ENCODE measurements at regions not wholly inside any gene's neighbourhood (a gene's known extent, or its start where the extent isn't known, plus 50 kb on each side); places are given as distances from the start of the nearest gene placed in this dataset.

DNA sequence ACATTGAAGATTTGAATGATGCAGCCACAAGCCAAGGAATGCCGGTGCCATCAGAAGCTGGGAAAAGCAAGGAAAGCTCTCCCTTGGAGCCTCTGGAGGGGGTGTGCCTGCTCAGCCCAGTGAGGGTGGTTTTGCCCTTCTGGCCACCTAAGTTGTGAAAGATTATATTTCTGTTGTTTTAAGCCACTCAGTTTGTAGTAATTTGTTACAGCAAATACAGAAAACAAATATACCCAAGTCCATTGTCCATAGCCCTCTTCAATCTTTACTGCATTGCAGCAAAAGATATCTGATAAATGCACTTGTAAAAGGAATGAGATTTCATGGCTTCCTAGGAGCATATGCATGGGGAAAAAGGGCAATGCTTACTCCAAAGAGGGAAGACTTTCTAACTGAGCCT lies 447.9 kb downstream of the HAPSTR1 start:
- peaks cover 15% of the 10 kb centered on the region for H3K9me3 Mint-ChIP-seq
- no peaks in the 10 kb centered on the region for H3K36me3 Mint-ChIP-seq (ENCODE audit: low read depth)
- DNase-seq (ENCODE audit: low spot score), result no peak
- intact Hi-C loops (cut with micrococcal nuclease), result no loop called here
- H3K27ac Mint-ChIP-seq, result no peak overlapping the region
- no peak overlapping the region for H3K4me3 Mint-ChIP-seq
- H3K4me1 Mint-ChIP-seq (ENCODE audit: low read depth), result no peaks in the 10 kb centered on the region
- no peaks in the 10 kb centered on the region for H3K27me3 Mint-ChIP-seq (ENCODE audit: insufficient read depth)

DNA sequence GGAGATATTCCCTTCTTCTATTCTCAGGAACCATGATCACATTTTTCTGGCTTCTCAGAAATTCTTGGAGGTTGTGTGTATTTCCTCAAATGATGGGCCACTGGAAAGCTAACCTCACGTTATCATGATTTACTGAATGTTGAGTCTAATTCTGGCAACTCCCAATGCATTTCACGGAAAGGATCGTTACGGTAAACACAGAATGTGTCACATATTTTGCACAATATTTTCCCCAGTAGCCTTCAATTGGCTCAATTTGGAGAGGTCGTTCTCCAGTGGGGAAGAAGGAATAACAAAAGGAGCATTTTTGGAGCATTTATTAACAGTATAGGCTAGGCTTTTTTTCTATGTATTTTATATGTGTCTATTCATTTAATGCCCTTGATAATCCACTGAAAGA lies 450.3 kb downstream of the HAPSTR1 start:
- Mint-ChIP-seq H3K4me1 (ENCODE audit: low read depth) (no peaks in the 10 kb centered on the region), H3K27me3 (ENCODE audit: insufficient read depth) (no peaks in the 10 kb centered on the region), H3K9me3 (peaks cover 15% of the 10 kb centered on the region), H3K36me3 (ENCODE audit: low read depth) (no peaks in the 10 kb centered on the region), H3K4me3 (no peak overlapping the region), H3K27ac (no peak overlapping the region)
- DNase-seq (ENCODE audit: low spot score), result no peak
- intact Hi-C loops (cut with micrococcal nuclease), result no loop called here

DNA sequence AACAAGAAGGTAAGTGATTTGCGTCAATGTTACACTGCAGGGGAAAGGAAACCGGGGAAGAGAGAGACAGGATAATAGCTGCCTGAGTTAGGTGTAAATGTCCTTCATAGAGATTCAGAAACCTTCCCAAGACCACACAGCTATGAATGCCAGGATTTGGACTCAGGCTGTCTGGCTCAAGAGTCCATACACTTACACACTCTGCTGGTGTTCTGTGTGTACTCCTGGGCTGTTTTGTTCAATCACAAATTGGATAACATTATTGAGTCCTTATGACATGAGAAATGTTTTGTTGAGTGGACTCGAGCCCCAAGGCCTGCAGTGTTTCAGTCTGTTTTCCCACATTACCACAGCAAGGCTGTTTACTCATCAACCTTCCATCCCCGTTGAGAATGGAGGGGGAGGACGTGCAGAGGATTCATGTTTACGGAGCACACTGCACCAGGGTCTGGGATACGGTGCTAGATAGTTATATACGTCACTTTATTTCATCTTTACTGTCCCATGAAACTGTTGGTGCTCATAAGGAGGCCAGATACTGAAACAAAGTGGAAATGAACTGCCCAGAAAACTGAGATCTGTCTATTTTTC lies 450.8 kb downstream of the HAPSTR1 start:
- H3K4me3 Mint-ChIP-seq, result no peak overlapping the region
- H3K27me3 Mint-ChIP-seq (ENCODE audit: insufficient read depth), result no peaks in the 10 kb centered on the region
- no peak for DNase-seq (ENCODE audit: low spot score)
- no peaks in the 10 kb centered on the region for H3K36me3 Mint-ChIP-seq (ENCODE audit: low read depth)
- H3K27ac Mint-ChIP-seq, result no peak overlapping the region
- intact Hi-C loops (cut with micrococcal nuclease), result no loop called here
- H3K4me1 Mint-ChIP-seq (ENCODE audit: low read depth), result no peaks in the 10 kb centered on the region
- H3K9me3 Mint-ChIP-seq, result peaks cover 12% of the 10 kb centered on the region

DNA sequence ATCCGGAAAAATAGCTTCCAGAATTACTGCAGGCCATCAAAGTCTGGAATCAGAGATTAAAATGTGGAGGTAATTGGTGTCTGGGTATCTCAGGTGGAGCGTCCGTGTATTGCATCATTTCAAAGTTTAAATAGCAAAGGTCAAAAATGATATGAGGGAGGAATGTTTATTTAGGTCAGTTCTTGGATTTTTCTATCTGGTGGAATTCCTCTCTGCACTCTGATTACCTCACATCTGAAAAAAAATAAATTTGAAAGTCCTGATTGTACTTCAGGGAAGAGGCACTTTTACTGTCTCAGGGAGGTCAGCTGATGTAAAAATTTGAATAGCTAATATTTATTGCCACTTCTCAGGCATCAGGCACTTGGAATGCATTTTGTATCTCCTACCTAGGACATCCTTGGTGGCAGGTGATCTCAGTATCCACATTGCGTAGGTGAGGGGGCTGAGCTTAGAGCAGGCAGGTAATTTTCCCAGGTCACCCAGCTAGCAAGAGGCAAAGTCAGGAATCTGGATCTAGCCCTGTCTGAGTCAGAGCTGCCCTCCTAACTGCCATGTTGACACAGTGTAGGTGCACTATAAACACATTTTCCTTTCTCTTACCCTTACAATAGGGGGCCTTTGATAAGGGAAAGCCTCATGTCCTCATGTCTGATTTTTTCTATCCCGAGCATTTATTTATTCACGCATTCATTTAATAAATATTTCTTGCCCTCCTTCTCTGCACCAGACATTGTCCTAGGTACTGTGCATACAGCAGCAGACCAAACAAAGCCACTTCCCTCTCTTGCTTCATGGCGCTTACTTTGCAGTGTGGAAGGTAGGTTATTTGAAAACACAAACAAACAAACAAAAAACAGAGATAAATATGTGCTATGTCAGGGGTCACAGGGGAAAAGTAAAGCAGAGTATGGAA lies 454.3 kb downstream of the HAPSTR1 start:
- intact Hi-C loops (cut with micrococcal nuclease), result no loop called here
- Mint-ChIP-seq H3K4me3 (no peak overlapping the region), H3K27ac (no peak overlapping the region), H3K27me3 (ENCODE audit: insufficient read depth) (no peaks in the 10 kb centered on the region), H3K9me3 (peaks cover 15% of the 10 kb centered on the region), H3K36me3 (ENCODE audit: low read depth) (no peaks in the 10 kb centered on the region), H3K4me1 (ENCODE audit: low read depth) (no peaks in the 10 kb centered on the region)
- no peak for DNase-seq (ENCODE audit: low spot score)

DNA sequence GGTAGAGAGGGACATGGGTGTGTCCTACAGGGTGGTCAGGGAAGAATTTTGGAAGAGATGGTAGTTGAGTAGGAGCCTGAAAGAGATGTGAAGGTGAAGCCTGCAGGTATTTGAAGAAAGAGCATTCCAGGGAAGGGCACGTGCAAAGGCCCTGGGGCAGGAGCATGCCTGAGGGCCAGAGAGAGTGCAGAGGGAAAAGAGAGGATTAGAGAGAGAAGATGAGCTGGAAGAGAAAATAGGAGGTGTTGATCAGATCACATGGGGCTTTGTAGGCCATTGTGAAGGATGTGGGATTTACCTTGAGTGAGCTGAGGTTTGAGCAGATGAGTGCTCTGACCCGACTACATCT lies 455.0 kb downstream of the HAPSTR1 start:
- Mint-ChIP-seq H3K9me3 (peaks cover 15% of the 10 kb centered on the region), H3K27ac (no peak overlapping the region), H3K27me3 (ENCODE audit: insufficient read depth) (no peaks in the 10 kb centered on the region), H3K4me1 (ENCODE audit: low read depth) (no peaks in the 10 kb centered on the region), H3K36me3 (ENCODE audit: low read depth) (no peaks in the 10 kb centered on the region), H3K4me3 (no peak overlapping the region)
- intact Hi-C loops (cut with micrococcal nuclease), result no loop called here
- DNase-seq (ENCODE audit: low spot score), result no peak

DNA sequence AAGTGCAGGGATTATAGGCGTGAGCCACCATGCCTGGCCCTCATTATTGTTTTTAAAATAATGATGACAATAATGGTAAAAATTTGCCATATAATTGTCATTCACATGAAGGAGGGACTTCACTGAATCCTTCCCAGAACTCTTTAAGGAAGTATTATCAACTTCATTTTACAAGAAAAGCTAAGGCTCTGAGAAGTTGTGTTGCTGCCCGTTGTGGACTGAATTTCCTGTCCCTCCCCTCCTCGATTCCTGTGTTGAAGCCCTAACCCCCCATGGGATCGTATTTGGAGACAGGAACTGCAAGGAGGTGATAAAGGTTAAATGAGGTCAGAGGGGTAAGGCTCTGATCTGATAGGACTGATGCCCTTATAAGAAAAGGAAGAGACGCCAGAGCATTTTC lies 458.0 kb downstream of the HAPSTR1 start:
- H3K27me3 Mint-ChIP-seq (ENCODE audit: insufficient read depth), result no peaks in the 10 kb centered on the region
- no peaks in the 10 kb centered on the region for H3K4me1 Mint-ChIP-seq (ENCODE audit: low read depth)
- intact Hi-C loops (cut with micrococcal nuclease), result no loop called here
- H3K4me3 Mint-ChIP-seq, result no peak overlapping the region
- no peaks in the 10 kb centered on the region for H3K36me3 Mint-ChIP-seq (ENCODE audit: low read depth)
- peaks cover 15% of the 10 kb centered on the region for H3K9me3 Mint-ChIP-seq
- H3K27ac Mint-ChIP-seq, result no peak overlapping the region
- no peak for DNase-seq (ENCODE audit: low spot score)

DNA sequence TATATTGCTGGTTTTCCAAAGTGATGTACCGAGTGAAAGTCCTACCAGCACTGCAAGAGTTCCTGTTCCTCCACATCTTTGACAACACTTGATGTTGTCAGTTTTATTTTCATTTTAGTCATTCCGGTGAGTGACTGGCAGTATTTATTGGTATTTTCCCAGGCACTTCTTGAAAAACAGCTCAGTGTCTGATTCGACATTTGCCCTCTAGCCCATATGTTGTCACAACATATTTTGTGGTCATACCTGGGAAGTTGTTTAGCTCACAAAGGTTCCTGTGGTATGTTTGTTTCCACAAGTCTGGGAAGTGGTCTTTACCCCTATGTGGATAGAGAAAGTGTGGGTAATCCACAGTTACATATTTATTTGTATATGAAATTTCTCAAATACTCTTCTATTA lies 463.6 kb downstream of the HAPSTR1 start:
- Mint-ChIP-seq H3K27ac (no peak overlapping the region), H3K4me3 (no peak overlapping the region), H3K36me3 (ENCODE audit: low read depth) (no peaks in the 10 kb centered on the region), H3K4me1 (ENCODE audit: low read depth) (no peaks in the 10 kb centered on the region), H3K9me3 (peaks cover 16% of the 10 kb centered on the region), H3K27me3 (ENCODE audit: insufficient read depth) (no peaks in the 10 kb centered on the region)
- intact Hi-C loops (cut with micrococcal nuclease), result no loop called here
- DNase-seq (ENCODE audit: low spot score), result no peak

DNA sequence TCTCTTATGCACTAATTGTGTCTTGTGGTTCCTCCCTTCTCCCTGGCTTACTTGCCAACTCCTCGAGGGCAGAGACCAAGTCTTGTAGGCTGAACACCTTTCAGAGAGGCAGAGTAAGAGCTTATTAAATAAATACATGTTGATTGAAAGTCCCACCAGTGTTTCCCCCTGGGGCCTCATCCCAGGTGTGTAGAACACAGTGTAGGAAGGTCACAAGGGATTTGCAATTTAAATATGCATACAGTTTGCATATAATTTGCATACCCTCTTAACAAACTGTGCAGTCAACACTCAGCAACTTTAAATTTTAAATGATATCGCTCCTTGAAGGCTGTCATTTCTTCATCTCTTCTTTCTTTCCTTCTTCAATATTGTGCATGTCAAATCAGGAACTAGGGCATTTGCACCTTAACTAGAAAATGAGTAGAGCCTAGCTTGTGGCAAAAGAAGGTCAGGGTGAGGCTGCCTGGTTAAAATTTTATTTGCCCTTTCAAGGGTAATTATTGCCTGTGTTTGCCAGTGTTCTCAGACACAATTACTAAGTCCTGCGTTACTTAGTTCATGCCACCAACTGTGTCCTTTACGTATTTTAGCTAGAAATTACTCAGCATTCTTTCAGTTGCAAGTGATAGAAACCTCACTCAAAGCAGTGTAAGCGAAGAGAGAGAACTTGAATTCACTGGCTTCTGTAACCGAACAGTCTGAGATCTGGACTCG lies 465.7 kb downstream of the HAPSTR1 start:
- no peaks in the 10 kb centered on the region for H3K36me3 Mint-ChIP-seq (ENCODE audit: low read depth)
- no peaks in the 10 kb centered on the region for H3K4me1 Mint-ChIP-seq (ENCODE audit: low read depth)
- peaks cover 16% of the 10 kb centered on the region for H3K9me3 Mint-ChIP-seq
- no peaks in the 10 kb centered on the region for H3K27me3 Mint-ChIP-seq (ENCODE audit: insufficient read depth)
- DNase-seq (ENCODE audit: low spot score), result no peak
- H3K4me3 Mint-ChIP-seq, result no peak overlapping the region
- intact Hi-C loops (cut with micrococcal nuclease), result no loop called here
- no peak overlapping the region for H3K27ac Mint-ChIP-seq

DNA sequence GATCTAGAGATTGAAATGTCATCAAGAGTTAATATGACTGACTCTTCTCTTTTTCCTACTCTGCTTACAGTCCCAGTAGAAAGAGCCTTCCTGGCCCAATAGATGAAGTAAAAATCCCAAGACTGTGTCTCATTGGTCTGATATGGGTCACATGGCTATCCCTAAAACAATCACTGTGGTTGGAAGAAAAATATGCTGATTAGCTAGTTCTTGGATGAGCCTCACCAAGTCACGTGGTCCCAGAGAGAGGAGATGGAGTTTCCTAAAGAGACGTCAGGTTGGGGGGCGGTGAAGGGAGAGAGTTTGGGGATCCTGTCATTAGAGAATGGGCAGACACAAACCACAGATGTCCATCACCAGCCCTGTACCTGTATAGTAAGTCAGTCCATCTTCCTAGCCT lies 466.3 kb downstream of the HAPSTR1 start:
- Mint-ChIP-seq H3K9me3 (peaks cover 16% of the 10 kb centered on the region), H3K4me3 (no peak overlapping the region), H3K27me3 (ENCODE audit: insufficient read depth) (no peaks in the 10 kb centered on the region), H3K36me3 (ENCODE audit: low read depth) (no peaks in the 10 kb centered on the region), H3K27ac (no peak overlapping the region), H3K4me1 (ENCODE audit: low read depth) (no peaks in the 10 kb centered on the region)
- intact Hi-C loops (cut with micrococcal nuclease), result no loop called here
- DNase-seq (ENCODE audit: low spot score), result no peak

DNA sequence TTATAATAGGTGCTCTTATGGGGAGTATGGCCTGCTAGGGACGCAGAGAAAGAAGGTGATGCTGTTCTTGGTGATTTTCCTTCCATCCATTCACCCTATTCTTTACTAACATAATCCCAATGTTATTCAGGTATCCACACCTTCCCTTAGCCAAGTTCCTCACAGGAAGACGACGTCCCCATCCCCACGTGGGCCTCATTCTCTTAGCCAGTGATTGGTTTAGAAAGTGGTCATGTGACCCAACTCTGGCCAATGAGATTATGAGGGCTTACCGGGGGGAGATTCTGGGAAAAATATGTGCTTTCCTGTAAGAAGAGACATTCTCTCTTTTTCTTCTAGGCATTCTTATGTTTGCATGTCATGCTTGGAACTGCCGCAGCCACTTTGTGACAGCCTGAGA lies 474.7 kb downstream of the HAPSTR1 start:
- Mint-ChIP-seq H3K4me3 (no peak overlapping the region), H3K4me1 (ENCODE audit: low read depth) (no peaks in the 10 kb centered on the region), H3K27ac (no peak overlapping the region), H3K27me3 (ENCODE audit: insufficient read depth) (no peaks in the 10 kb centered on the region), H3K9me3 (peaks cover 3% of the 10 kb centered on the region), H3K36me3 (ENCODE audit: low read depth) (no peaks in the 10 kb centered on the region)
- DNase-seq (ENCODE audit: low spot score), result no peak
- intact Hi-C loops (cut with micrococcal nuclease), result no loop called here

DNA sequence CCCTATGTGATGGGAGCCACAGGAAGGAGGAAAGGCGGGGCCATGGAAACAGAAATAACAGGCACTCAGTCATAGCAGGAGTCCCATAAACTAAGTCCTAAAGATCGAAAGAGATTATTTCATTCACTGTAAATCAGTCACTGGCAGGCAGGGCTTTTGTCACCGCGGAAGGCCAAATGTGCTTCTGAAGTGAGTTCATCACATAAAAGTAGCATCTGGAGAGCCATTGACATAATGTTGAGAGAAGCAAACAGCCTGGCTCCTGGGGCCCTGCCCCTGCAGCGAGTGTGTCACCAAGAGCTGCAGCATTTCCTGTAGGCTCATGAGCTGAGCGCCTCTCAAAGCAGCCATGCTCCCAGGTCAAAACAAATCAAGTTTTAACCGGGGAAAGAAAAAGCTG lies 476.2 kb downstream of the HAPSTR1 start:
- intact Hi-C loops (cut with micrococcal nuclease), result no loop called here
- Mint-ChIP-seq H3K27ac (no peak overlapping the region), H3K27me3 (ENCODE audit: insufficient read depth) (no peaks in the 10 kb centered on the region), H3K4me1 (ENCODE audit: low read depth) (no peaks in the 10 kb centered on the region), H3K9me3 (peaks cover 3% of the 10 kb centered on the region), H3K36me3 (ENCODE audit: low read depth) (no peaks in the 10 kb centered on the region), H3K4me3 (no peak overlapping the region)
- DNase-seq (ENCODE audit: low spot score), result no peak

DNA sequence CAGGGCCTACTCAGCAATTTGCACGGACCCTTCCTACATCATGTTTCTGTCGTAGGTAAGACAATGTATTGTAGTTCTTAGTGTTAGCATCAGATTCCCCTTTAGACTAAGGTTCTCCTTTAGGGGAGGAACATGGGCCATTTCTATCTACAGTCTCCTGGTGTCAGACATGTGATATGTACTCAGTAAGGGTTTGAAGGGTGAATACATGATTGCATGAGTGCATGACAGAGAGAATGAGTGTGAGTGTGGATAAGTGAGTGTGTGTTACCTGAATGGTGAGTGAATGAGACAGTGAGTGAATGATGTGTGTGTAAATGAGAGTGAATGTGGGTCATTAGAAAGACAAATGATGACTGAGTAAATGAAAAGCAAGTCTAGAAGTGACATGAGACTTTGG lies 476.8 kb downstream of the HAPSTR1 start:
- Mint-ChIP-seq H3K4me1 (ENCODE audit: low read depth) (no peaks in the 10 kb centered on the region), H3K9me3 (peaks cover 3% of the 10 kb centered on the region), H3K27me3 (ENCODE audit: insufficient read depth) (no peaks in the 10 kb centered on the region), H3K27ac (no peak overlapping the region), H3K4me3 (no peak overlapping the region), H3K36me3 (ENCODE audit: low read depth) (no peaks in the 10 kb centered on the region)
- intact Hi-C loops (cut with micrococcal nuclease), result no loop called here
- no peak for DNase-seq (ENCODE audit: low spot score)

DNA sequence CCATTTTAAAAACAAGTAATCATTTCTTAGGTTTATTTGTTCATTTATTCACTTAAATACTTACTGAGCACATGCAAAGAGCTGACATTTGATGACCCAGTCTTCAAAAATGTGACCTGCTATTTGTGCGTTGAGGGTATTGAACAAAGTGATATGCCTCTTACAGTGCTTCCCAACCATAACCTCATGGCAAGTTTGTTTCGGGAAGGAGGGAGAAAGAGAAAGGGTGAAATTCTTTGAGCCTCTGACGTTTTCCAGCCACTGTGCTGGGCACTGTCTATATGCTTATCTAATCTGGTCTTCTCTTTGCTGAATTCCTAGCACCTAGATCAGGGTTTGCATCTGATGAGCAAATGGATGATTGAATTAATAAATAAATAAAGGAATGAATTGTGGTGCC lies 479.1 kb downstream of the HAPSTR1 start:
- no peaks in the 10 kb centered on the region for H3K27me3 Mint-ChIP-seq (ENCODE audit: insufficient read depth)
- no peak overlapping the region for H3K27ac Mint-ChIP-seq
- H3K4me1 Mint-ChIP-seq (ENCODE audit: low read depth), result no peaks in the 10 kb centered on the region
- no peak overlapping the region for H3K4me3 Mint-ChIP-seq
- peaks cover 3% of the 10 kb centered on the region for H3K9me3 Mint-ChIP-seq
- intact Hi-C loops (cut with micrococcal nuclease), result no loop called here
- no peak for DNase-seq (ENCODE audit: low spot score)
- no peaks in the 10 kb centered on the region for H3K36me3 Mint-ChIP-seq (ENCODE audit: low read depth)
